GM23338 (cell line): ENCODE measurements at regions not wholly inside any gene's neighbourhood (a gene's known extent, or its start where the extent isn't known, plus 50 kb on each side); places are given as distances from the start of the nearest gene placed in this dataset.

ENCODE experiments used
- ATAC-seq: fragments of 200-7000 bp; cut with Tn5 transposase; 3 replicates; pipeline ENCODE4 v1.9.1; 2020
- DNase-seq: peaks from one replicate; pipeline ENCODE4 v3.0.0-alpha.2; 2015; ENCODE audit warnings: low spot score
- H2AFZ ChIP-seq: fragments of 200-600 bp; sonication (generic); 2 replicates; pipeline ENCODE4 v1.8.0; 2016; ENCODE audit warnings: antibody characterized with exemption, mild to moderate bottlenecking, moderate library complexity
- H3F3A ChIP-seq: fragments of 200-600 bp; sonication (generic); replicated peaks from 2 replicates; pipeline ENCODE4 v1.8.0; 2017; ENCODE audit warnings: antibody characterized with exemption, mixed run types, low read depth
- H3K27ac ChIP-seq: fragments of 200-600 bp; sonication (generic); 2 replicates; pipeline ENCODE4 v1.6.1; 2016; ENCODE audit warnings: low read depth
- H3K27me3 ChIP-seq: fragments of 200-600 bp; sonication (generic); 2 replicates; pipeline ENCODE4 v1.8.0; 2016; ENCODE audit warnings: mild to moderate bottlenecking, mixed run types, moderate library complexity; ENCODE audit not compliant: insufficient read depth
- H3K36me3 ChIP-seq: fragments of 200-600 bp; sonication (generic); 2 replicates; pipeline ENCODE4 v1.8.0; 2016; ENCODE audit warnings: mild to moderate bottlenecking; ENCODE audit not compliant: insufficient read depth
- H3K4me1 ChIP-seq: fragments of 200-600 bp; sonication (generic); 2 replicates; pipeline ENCODE4 v1.8.0; 2016; ENCODE audit warnings: mild to moderate bottlenecking, moderate library complexity; ENCODE audit not compliant: insufficient read depth
- H3K4me2 ChIP-seq: fragments of 200-600 bp; sonication (generic); 2 replicates; pipeline ENCODE4 v1.7.1; 2017; ENCODE audit warnings: mixed run types
- H3K4me3 ChIP-seq: fragments of 200-600 bp; sonication (generic); 2 replicates; pipeline ENCODE4 v1.6.1; 2016; ENCODE audit warnings: mixed run types
- H3K79me2 ChIP-seq: fragments of 200-600 bp; sonication (generic); replicated peaks from 2 replicates; pipeline ENCODE4 v1.8.0; 2017; ENCODE audit warnings: mild to moderate bottlenecking; ENCODE audit not compliant: insufficient read depth
- H3K9me2 ChIP-seq: fragments of 200-600 bp; sonication (generic); 2 replicates; pipeline ENCODE4 v1.8.0; 2017; ENCODE audit not compliant: insufficient read depth
- H4K20me1 ChIP-seq: fragments of 200-600 bp; sonication (generic); replicated peaks from 2 replicates; pipeline ENCODE4 v1.8.0; 2017; ENCODE audit warnings: mild to moderate bottlenecking; ENCODE audit not compliant: insufficient read depth
- H3K27ac Mint-ChIP-seq: 2 replicates; pipeline ENCODE4 v1.8.0; 2020; ENCODE audit warnings: inconsistent platforms, mild to moderate bottlenecking, moderate library complexity, mixed read lengths
- H3K27me3 Mint-ChIP-seq: 3 replicates; pipeline ENCODE4 v1.8.0; 2022; ENCODE audit warnings: low read depth, mild to moderate bottlenecking, moderate library complexity, mixed read lengths, inconsistent platforms; ENCODE audit not compliant: insufficient read depth, poor library complexity
- H3K36me3 Mint-ChIP-seq: 3 replicates; pipeline ENCODE4 v1.8.0; 2021; ENCODE audit warnings: low read depth, mild to moderate bottlenecking, inconsistent platforms, moderate library complexity, mixed read lengths
- H3K4me1 Mint-ChIP-seq: 3 replicates; pipeline ENCODE4 v1.8.0; 2020; ENCODE audit warnings: mild to moderate bottlenecking, inconsistent platforms, mixed read lengths
- H3K4me3 Mint-ChIP-seq: 3 replicates; pipeline ENCODE4 v1.8.0; 2021; ENCODE audit warnings: moderate library complexity, mild to moderate bottlenecking, inconsistent platforms, mixed read lengths
- H3K9me3 Mint-ChIP-seq: 3 replicates; pipeline ENCODE4 v1.8.0; 2020; ENCODE audit warnings: moderate library complexity, mild to moderate bottlenecking, inconsistent platforms, mixed read lengths
- CREB1 ChIP-seq: fragments of 250-450 bp; sonication (Bioruptor Pico); IDR thresholded peaks from 2 replicates; pipeline ENCODE4 v1.5.0; 2020; ENCODE audit warnings: low read depth, mild to moderate bottlenecking, moderate library complexity
- CTCF ChIP-seq, 2 experiments: fragments of 200-600 bp in 1 of 2; sonication (generic) in 1 of 2; conservative IDR thresholded peaks; 2 replicates each; pipeline versions ENCODE4 v1.5.1 to v1.6.1; 2016 to 2017; ENCODE audit warnings: antibody characterized with exemption in 2 of 2, low read depth in 2 of 2, mild to moderate bottlenecking in 2 of 2, moderate library complexity in 1 of 2
- ETS1 ChIP-seq: IDR thresholded peaks from 2 replicates; pipeline ENCODE4 v1.6.1; 2016; ENCODE audit warnings: antibody characterized with exemption
- EZH2 ChIP-seq: fragments of 200-600 bp; sonication (generic); IDR thresholded peaks from one replicate; pipeline ENCODE4 v1.8.0; 2017; ENCODE audit warnings: antibody characterized with exemption, mild to moderate bottlenecking, low read depth; ENCODE audit not compliant: unreplicated experiment
- EZH2phosphoT487 ChIP-seq: fragments of 200-600 bp; sonication (generic); IDR thresholded peaks from one replicate; pipeline ENCODE4 v1.8.1; 2018; ENCODE audit warnings: antibody characterized with exemption; ENCODE audit not compliant: unreplicated experiment
- JUNB ChIP-seq: IDR thresholded peaks from one replicate; pipeline ENCODE4 v1.6.1; 2016; ENCODE audit warnings: antibody characterized with exemption; ENCODE audit not compliant: unreplicated experiment
- POLR2AphosphoS5 ChIP-seq: IDR thresholded peaks from 2 replicates; pipeline ENCODE4 v1.6.1; 2016; ENCODE audit warnings: antibody characterized with exemption, low read depth
- REST ChIP-seq: IDR thresholded peaks from one replicate; pipeline ENCODE4 v1.6.1; 2018; ENCODE audit warnings: antibody characterized with exemption; ENCODE audit not compliant: unreplicated experiment
- STAT1 ChIP-seq: IDR thresholded peaks from one replicate; pipeline ENCODE4 v1.6.1; 2016; ENCODE audit warnings: antibody characterized with exemption; ENCODE audit not compliant: unreplicated experiment
- ZNF114 ChIP-seq: fragments of 250-450 bp; sonication (Bioruptor Pico); IDR thresholded peaks from 2 replicates; pipeline ENCODE4 v1.5.0; 2020; ENCODE audit warnings: mild to moderate bottlenecking, moderate library complexity
- ZNF331 ChIP-seq: fragments of 250-450 bp; sonication (Bioruptor Pico); IDR thresholded peaks from 2 replicates; pipeline ENCODE4 v1.5.0; 2020; ENCODE audit warnings: low read depth, mild to moderate bottlenecking, moderate library complexity
- ZNF462 ChIP-seq: fragments of 250-450 bp; sonication (Bioruptor Pico); IDR thresholded peaks from 2 replicates; pipeline ENCODE4 v1.5.0; 2020; ENCODE audit warnings: mild to moderate bottlenecking, moderate library complexity

- H3K4me1 Mint-ChIP-seq, result peaks cover 24% of the 10 kb centered on the region
- ATAC-seq, result no peak
Observed at GRCh38 chr3:175988401-175988800, 1129.3 kb downstream of the NAALADL2 start.

More at GRCh38 chr3:175988401-175988800, 1129.3 kb downstream of the NAALADL2 start:
- Mint-ChIP-seq H3K9me3 (peaks cover 7% of the 10 kb centered on the region; the same call in 2 of the 3 replicates), H3K36me3 (peaks cover 11% of the 10 kb centered on the region; the same call in 2 of the 3 replicates), H3K27me3 (peaks cover 3% of the 10 kb centered on the region), H3K4me3 (no peak overlapping the region), H3K27ac (no peak overlapping the region)
- no peaks in the 10 kb centered on the region for H3F3A ChIP-seq
- H3K79me2 ChIP-seq, result no peaks in the 10 kb centered on the region
- H3K9me2 ChIP-seq, result no peaks in the 10 kb centered on the region
- no peak for DNase-seq
- H3K27me3 ChIP-seq, result no peaks in the 10 kb centered on the region
- H3K4me1 ChIP-seq, result peaks cover 8% of the 10 kb centered on the region
- no peak overlapping the region for H3K4me3 ChIP-seq
- H3K27ac ChIP-seq, result no peak overlapping the region
- H2AFZ ChIP-seq, result no peak overlapping the region
- no peak overlapping the region for H3K4me2 ChIP-seq
- H4K20me1 ChIP-seq, result no peaks in the 10 kb centered on the region
- TF ChIP-seq CREB1 (CRISPR knock-in tag) (no peak), REST (no peak), ETS1 (no peak), ZNF114 (CRISPR knock-in tag) (no peak), ZNF331 (CRISPR knock-in tag) (no peak), JUNB (no peak), STAT1 (no peak), CTCF (conservative IDR thresholded peaks at IDR 0.05; ENCODE audit: low read depth in 2 of 2) (no peak), ZNF462 (CRISPR knock-in tag) (no peak), POLR2AphosphoS5 (no peak), EZH2phosphoT487 (no peak), EZH2 (no peak)
- H3K36me3 ChIP-seq, result no peaks in the 10 kb centered on the region
